A172 (cell line): ENCODE measurements at regions not wholly inside any gene's neighbourhood (a gene's known extent, or its start where the extent isn't known, plus 50 kb on each side); places are given as distances from the start of the nearest gene placed in this dataset.
"Not testable (repeated sequence)": the region's sequence is repeated elsewhere in the genome, so short reads cannot be mapped to it uniquely, and the experiment has no call there.

Experiments
- DNase-seq: peaks from one replicate; pipeline ENCODE4 v3.0.0-alpha.2; 2015; ENCODE audit warnings: low spot score

DNA sequence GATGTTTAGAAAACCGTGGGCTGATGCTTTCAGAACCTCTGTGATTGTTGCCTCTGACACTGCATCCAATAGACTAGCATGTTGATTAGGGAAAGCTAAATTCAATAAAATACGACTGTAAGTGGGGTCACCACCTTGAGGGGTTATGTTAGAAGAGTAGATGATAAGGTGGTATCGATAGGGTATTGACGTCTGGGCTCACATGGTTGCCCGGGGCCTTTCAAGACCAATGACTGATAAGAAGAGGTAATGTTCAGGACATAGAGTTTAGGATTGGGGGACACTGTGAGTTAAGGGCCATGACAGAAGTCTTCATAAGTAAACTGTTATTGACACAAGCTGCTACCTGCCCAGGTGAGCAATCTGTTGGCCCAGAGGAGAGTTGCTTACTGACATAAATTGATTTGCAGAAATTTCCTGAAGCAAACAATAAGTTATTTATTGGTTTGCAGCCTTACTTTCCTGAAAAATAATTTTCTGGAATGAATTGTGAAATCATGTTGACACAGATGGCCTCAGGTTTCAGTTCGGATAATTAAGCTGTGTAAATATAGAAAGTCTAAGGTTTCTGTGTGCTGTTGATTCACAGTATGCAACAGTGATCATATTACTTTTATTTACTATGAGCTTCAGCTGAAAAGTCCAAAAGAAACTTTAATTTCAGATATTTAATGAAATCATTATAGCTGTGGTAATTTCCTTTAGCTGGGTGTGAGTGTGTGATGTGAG, 289.9 kb upstream of the PRSS16 start:
- DNase-seq, result not testable (repeated sequence)

- peak; percentile 3 for DNase-seq
These were observed 286.3 kb upstream of the PRSS16 start for GRCh38 chr6:26961236-26961635.

- DNase-seq, result no peak
These were observed 245.1 kb upstream of the PRSS16 start for GRCh38 chr6:27002447-27002846.

GRCh38 chr6:27007020-27007419, 240.5 kb upstream of the PRSS16 start:
- DNase-seq, result no peak

DNA sequence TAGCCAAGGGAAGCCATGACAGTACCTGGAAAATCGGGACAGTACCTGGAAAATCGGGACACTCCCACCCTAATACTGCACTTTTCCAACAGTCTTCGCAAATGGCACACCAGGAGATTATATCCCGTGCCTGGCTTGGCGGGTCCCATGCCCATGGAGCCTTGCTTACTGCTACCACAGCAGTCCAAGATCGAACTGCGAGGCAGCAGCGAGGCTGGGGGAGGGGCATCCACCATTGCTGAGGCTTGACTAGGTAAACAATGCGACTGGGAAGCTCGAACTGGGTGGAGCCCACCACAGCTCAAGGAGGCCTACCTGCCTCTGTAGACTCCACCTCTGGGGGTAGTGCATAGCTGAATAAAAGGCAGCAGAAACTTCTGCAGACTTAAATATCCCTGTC, 238.9 kb upstream of the PRSS16 start:
- DNase-seq, result not testable (repeated sequence)

DNA sequence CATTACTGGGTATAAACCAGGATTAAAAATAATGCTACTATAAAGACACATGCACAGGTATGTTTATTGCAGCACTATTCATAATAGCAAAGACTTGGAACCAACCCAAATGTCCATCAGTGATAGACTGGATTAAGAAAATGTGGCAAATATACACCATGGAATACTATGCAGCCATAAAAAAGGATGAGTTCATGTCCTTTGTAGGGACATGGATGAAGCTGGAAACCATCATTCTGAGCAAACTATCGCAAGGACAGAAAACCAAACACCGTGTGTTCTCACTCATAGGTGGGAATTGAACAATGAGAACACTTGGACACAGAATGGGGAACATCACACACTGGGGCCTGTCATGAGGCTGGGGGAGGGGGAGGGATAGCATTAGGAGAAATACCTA, 233.4 kb upstream of the PRSS16 start:
- DNase-seq, result not testable (repeated sequence)

GRCh38 chr6:27016689-27017088, 230.8 kb upstream of the PRSS16 start:
- DNase-seq, result no peak

DNA sequence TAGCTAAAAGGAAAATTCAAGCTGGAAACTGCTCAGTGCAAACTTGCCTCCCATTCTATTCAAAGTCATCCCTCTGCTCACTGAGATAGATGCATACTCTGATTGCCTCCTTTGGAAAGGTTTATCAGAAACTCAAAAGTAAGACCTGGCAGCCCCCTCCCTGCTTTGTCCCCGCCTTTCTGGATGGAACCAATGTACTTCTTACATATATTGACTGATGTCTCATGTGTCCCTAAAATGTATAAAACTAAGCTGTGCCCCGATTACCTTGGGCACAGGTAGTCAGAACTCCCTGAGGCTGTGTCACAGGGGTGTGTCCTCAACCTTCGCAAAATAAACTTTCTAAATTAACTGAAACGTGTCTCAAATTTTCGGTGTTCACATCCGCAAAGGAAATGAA, 229.1 kb upstream of the PRSS16 start:
- not testable (repeated sequence) for DNase-seq

DNA sequence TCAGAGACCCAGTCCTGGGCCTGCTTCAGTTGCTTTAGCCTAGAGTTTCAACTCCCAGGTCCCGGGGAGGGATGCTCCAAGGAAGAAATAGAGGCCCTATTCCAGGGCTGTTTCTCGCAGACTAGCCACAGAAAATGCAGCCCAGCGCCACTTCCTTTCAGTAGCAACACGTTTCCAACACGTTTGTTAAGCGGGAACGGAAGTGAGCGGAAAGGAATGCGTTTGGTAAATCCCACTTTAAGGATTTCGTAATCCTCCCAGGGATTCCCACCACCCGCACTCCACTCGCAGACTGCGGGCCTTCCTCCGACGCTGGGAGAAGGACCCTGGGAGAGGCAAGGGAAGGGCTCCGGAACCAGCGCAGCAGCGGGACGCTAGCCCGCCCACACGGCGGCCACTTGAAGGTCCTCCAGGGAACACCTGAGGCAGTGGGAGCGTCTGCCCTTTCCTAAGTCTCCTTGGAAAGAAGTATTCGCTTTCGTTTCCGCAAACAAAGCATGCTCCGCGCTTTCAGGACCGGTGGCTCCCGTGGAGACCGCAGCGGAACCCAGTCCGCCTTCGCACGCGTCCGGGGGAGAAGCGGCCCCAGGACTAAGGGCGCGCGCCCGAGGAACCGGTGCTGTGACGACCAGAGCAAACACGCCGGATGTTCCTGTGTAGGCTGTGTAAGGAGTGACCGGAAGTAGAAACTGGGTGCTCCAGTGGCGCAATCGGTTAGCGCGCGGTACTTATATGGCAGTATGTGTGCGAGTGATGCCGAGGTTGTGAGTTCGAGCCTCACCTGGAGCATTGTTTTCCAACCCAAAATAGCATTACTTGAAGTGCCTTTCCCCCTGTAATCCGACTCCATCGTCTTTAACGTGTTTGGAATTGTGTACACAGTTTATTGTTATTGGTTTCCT, 227.6 kb upstream of the PRSS16 start:
- peak; percentile 95 for DNase-seq

- DNase-seq, result no peak
These were observed 227.0 kb upstream of the PRSS16 start for GRCh38 chr6:27020553-27020880.

- no peak for DNase-seq
These were observed 223.8 kb upstream of the PRSS16 start for GRCh38 chr6:27023664-27024063.

- no peak for DNase-seq
These were observed 222.2 kb upstream of the PRSS16 start for GRCh38 chr6:27025351-27025750.

GRCh38 chr6:27026361-27026760, 221.1 kb upstream of the PRSS16 start:
- no peak for DNase-seq

DNA sequence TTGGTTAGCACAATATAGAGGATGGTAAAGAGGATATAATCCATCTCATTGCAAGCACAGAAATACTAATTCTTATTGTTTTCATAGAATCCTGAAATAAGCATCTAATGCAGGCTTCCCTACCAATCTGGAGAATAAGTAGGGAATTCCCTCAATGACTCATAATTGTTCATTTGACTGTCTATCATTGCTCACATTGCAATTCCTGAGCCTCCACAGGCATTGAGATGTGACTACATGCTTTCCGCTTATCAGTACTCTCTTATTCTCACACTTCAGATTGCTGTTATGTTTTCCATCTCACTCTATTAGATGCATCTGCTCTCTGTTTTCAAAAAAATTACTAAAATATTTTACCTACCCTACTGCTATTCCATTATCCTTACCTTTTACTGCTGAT, 216.2 kb upstream of the PRSS16 start:
- DNase-seq, result peak; percentile 57

GRCh38 chr6:27038498-27038897, 209.0 kb upstream of the PRSS16 start:
- no peak for DNase-seq

- no peak for DNase-seq
These were observed 207.1 kb upstream of the PRSS16 start for GRCh38 chr6:27040244-27041042.

DNA sequence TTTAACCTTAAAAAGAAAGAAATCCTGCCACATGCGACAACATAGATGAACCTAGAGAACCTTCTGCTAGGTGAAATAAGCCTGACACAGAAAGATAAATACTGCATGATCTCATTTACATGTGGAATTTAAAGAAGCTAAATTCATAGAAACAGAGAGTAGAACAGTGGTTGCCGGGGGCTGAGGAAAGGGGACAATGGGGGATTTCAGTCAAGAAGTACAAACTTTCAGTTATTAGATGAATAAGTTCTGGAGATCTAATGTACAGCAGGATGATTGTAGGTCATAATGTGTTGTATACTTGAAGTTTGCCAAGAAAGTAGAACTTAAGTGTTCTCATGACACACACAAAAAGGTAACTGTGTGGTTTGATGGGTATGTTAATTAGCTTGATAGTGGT, 204.3 kb upstream of the PRSS16 start:
- DNase-seq, result no peak

DNA sequence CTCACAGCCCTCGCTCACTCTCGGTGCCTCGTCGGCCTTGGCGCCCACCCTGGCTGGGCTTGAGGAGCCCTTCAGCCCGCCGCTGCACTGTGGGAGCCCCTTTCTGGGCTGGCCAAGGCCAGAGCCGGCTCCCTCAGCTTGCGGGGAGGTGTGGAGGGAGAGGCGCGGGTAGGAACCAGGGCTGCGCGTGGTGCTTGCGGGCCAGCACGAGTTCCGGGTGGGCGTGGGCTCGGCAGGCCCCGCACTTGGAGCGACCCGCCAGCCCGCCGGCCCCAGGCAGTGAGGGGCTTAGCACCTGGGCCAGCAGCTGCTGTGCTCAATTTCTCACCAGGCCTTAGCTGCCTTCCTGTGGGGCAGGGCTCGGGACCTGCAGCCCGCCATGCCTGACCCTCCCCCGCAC, 202.4 kb upstream of the PRSS16 start:
- not testable (repeated sequence) for DNase-seq

DNA sequence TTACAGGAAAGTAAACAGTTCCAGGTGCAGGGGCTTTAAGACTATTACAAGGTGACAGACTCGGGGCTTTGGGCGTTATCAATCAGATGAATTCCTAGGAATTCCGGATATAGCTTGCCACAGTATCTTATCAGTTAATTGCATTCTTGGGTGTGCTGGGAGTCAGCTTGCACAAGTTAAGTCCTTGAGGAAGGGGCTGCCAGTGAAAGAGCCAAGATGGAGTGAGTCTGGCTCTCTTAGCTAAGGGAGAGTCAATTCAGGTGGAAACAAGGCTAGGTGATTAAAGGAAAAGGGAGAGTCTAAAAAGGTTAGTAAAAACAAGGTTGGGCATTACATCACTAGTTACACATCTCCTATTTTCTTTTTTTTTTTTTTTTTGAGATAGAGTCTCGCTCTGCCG, 199.8 kb upstream of the PRSS16 start:
- DNase-seq, result not testable (repeated sequence)

DNA sequence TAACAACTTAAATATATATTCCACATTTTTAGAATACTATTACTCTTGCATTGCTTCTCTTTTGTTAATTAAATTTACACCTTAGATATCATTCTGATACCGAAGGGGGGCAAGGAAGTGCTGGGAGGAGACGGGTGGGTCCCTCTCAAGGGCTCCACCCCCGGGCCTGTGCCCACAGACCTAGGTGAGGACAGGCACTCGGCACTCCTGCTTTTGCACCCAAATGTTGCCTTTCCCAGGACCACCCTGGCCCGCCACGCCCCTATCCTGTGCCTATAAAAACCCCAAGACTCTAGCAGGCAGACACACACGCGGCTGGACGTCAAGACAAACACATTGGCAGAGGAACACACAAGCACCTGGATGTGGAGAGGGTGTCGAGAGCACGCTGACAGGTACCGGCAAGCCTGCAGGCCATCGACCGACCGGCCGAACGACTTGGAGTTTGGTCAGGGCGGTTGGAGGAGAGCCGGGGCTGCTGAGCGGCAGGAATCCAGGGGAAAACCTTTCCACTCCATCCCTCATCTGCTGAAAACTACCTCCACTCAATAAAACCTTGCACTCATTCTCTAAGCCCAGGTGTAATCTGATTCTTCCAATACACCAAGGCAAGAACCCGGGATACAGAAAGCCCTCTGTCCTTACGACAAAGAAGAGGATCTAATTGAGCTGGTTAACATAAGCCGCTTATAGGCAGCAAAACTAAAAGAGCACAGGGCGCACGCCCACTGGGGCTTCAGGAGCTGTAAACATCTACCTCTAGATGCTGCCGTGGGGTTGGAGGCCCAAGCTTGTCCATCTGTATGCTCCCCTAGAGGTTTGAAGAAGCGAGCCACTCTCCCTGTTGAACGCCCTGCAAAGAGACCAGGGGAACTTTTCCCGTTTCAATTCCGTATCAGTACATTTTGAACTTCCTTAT, 197.4 kb upstream of the PRSS16 start:
- DNase-seq, result no peak

- DNase-seq, result not testable (repeated sequence)
These were observed 195.3 kb upstream of the PRSS16 start for GRCh38 chr6:27052082-27052730.
